Heart left ventricle (tissue), 13 donors: ENCODE measurements at regions not wholly inside any gene's neighbourhood (a gene's known extent, or its start where the extent isn't known, plus 50 kb on each side); places are given as distances from the start of the nearest gene placed in this dataset.

Experiments
- POLR2A ChIP-seq, 2 donors: fragments of 450-650 bp; IDR thresholded peaks; one replicate each; pipeline ENCODE4 v1.6.1; 2017; ENCODE audit warnings: antibody characterized with exemption in 2 of 2, mild to moderate bottlenecking in 2 of 2, moderate library complexity in 2 of 2
- TF ChIP-seq, protein P1 (sequence below), 12 donors: fragments of 200-600 bp; sonication (generic) in 4 of 12; IDR thresholded peaks; one replicate each; pipeline versions ENCODE4 v1.5.0 to v1.8.0; 2018 to 2022; ENCODE audit warnings: antibody characterized with exemption in 12 of 12, mild to moderate bottlenecking in 5 of 12
- donor health status: ischemic (EF 13 %, LVEDD 7.1; RV severe dilation, severe dysfunction).
- donor health status: DM: no; HTN: yes; CAD: no.
- donor health status: DM: no; HTN: no; CAD: no.
- donor health status: ischemic (EF 25% LVEDD 6.9; RV normal size, moderate dysfunction).
- donor health status: ischemic (EF 25% LVEDD 5.7; RV mildly dilated, moderate dysfunction).
- donor health status: ischemic (EF 35%, LVEDD 5.7; RV mildly dilated, moderate dysfunction).
- donor health status: nonischemic (EF 11% LVEDD 7.7; RV severe dilation, severe dysfunction).
- donor health status: DM: yes; HTN: yes; CAD: no.
- donor health status: PGD.
- donor health status: ischemic (EF 29% LVEDD 5.4; RV normal size, mild dysfunction).
- donor health status: nonischemic (EF 23%, LVEDD 6.1; RV moderate dilation, normal function).

DNA sequence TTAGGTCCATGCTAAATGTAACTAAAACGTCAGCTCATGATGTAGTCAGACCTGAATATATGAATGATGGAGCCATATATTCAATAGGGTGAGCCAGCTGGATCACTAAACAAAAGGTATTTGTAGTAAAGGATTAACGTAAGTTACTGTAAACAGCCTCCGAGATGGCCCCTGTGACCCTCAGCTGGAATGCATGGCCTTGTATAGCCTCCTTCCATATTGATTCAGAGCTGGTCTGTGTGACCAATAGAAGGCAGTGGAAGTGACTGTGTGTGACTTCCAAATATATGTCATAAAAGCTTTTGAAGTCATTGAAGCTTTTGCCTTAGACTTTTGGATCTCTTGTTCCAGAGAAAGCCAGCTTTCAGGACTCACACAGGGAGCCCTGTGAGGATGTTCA, 154.4 kb upstream of the CHD1 start:
- TF ChIP-seq, protein P1, sequence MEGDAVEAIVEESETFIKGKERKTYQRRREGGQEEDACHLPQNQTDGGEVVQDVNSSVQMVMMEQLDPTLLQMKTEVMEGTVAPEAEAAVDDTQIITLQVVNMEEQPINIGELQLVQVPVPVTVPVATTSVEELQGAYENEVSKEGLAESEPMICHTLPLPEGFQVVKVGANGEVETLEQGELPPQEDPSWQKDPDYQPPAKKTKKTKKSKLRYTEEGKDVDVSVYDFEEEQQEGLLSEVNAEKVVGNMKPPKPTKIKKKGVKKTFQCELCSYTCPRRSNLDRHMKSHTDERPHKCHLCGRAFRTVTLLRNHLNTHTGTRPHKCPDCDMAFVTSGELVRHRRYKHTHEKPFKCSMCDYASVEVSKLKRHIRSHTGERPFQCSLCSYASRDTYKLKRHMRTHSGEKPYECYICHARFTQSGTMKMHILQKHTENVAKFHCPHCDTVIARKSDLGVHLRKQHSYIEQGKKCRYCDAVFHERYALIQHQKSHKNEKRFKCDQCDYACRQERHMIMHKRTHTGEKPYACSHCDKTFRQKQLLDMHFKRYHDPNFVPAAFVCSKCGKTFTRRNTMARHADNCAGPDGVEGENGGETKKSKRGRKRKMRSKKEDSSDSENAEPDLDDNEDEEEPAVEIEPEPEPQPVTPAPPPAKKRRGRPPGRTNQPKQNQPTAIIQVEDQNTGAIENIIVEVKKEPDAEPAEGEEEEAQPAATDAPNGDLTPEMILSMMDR (IDR thresholded peaks at IDR 0.05): no peak
- TF ChIP-seq POLR2A (IDR thresholded peaks at IDR 0.05): no peak
